H7 (cell line): ENCODE measurements at regions not wholly inside any gene's neighbourhood (a gene's known extent, or its start where the extent isn't known, plus 50 kb on each side); places are given as distances from the start of the nearest gene placed in this dataset.

Experiments used
- DNase-seq: peaks from one replicate; pipeline ENCODE4 v3.0.0; 2012
- H3K27me3 ChIP-seq: 2 replicates; pipeline ENCODE4 v1.6.0; 2011; ENCODE audit warnings: mild to moderate bottlenecking, low read length; ENCODE audit not compliant: control insufficient read depth, insufficient read depth
- H3K36me3 ChIP-seq: replicated peaks from 2 replicates; pipeline ENCODE4 v1.5.1; 2011; ENCODE audit warnings: low read length; ENCODE audit not compliant: control insufficient read depth, insufficient read depth
- H3K4me3 ChIP-seq: 2 replicates; pipeline ENCODE4 v1.5.1; 2011; ENCODE audit warnings: low read depth, mild to moderate bottlenecking, control low read depth, low read length, moderate library complexity; ENCODE audit not compliant: insufficient read depth

DNA sequence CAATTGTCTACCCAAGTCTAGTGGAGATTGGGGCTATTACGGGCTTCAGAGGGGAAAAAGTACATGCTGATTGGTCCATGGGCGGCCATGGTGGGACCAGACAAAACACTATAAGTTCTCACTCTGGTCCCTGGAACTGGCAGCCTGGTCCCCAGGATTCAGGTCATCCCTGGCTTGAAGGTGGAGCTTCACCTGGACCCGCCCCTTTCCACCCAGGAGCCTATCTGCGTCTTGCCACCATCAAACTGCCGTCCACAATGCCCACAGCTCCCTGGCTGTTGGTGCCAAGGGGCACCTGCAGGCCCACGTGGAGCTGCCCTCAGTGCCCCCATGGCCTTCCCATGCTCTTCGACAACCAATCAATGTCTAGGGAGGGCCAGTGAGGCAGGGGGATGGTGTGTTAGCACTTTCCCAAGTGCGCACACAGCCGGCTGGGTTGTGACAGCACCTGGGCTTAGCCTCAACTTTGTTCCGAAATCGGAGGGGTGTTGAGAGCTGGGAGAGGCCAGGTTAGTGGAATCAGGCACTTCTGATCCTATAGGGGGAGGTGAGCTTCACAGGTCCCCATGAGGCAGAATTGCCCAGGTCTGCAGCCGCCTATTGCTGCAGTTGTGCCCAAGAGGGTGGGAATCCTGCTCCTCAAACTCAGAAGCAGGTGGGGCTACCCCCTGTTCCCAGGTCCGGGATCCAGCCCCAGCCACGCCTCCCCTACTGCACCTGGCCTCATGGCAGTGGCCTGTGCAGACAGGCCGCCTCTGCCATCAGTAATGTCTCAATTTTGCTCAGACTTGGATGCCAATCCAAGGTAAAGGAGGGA lies 1369.4 kb upstream of the PRMT6 start:
- H3K4me3 ChIP-seq, result no peak overlapping the region
- no peaks in the 10 kb centered on the region for H3K27me3 ChIP-seq
- H3K36me3 ChIP-seq, result no peaks in the 10 kb centered on the region
- peak; percentile 1 for DNase-seq

DNA sequence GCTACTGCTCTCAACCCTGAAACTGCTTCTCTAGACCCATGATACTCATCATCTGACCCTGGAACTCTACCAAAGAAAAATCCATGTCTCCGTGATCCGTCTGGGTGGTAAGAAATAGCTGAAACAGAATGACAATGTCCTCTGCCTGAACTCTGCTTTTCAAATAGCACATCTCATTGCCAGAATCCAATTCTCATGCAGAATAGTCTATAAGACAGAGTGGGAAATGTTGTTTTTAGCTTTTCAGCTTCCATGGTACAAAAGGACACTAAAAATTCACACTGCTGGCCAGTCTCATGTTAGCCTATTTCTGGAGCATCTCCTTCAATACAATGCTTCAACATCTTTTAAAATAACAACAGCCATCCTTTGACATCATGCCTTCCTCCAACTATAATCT lies 1355.8 kb upstream of the PRMT6 start:
- Histone ChIP-seq H3K36me3 (no peaks in the 10 kb centered on the region), H3K27me3 (no peaks in the 10 kb centered on the region)
- DNase-seq, result no peak

DNA sequence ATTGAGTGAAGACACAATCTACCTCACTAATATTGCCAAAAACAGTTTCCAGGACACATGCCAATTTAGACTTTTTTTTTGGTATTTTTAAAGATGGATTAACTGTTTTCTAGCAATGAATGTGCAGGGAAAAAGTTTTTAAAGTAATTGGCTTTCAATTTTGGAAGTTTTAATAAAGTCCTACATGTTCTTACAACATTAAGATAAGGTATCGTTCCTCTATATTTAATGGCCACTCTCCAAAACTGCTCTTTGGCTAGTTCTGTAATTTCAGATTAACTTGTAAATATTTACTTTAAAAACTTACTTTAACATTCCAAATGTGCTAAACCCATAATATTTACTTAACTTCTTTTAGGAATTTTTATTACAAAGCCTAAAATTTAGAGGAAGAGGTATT lies 1332.2 kb upstream of the PRMT6 start:
- Histone ChIP-seq H3K4me3 (no peak overlapping the region), H3K27me3 (no peaks in the 10 kb centered on the region), H3K36me3 (no peaks in the 10 kb centered on the region)
- no peak for DNase-seq

More for the DNA sequence above, 1355.8 kb upstream of the PRMT6 start:
- H3K4me3 ChIP-seq, result no peak overlapping the region

- Histone ChIP-seq H3K36me3 (no peaks in the 10 kb centered on the region), H3K27me3 (no peaks in the 10 kb centered on the region), H3K4me3 (no peak overlapping the region)
- DNase-seq, result no peak
Measured at GRCh38 chr1:105730701-105731100, 1325.8 kb upstream of the PRMT6 start.

DNA sequence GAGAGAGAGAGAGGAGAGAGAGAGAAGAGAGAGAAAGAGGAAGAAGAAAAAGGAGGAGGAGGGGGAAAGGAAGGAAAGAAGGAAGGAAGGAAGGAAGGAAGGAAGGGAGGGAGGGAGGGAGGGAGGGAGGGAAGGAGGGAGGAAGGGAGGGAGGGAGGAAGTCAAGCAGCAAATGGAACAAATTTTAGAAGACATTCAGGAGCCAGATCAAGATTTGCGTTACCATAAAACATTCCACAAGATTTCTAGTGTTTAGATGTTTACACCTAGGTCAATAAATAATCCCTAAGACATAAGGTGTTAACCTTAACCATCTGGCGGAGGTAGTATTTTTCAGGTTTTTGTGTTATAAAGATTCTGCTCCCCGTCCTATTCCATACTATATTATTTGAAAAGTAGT lies 1320.1 kb upstream of the PRMT6 start:
- no peaks in the 10 kb centered on the region for H3K27me3 ChIP-seq
- H3K4me3 ChIP-seq, result no peak overlapping the region
- no peak for DNase-seq
- H3K36me3 ChIP-seq, result no peaks in the 10 kb centered on the region

- H3K4me3 ChIP-seq, result no peak overlapping the region
- H3K36me3 ChIP-seq, result no peaks in the 10 kb centered on the region
- H3K27me3 ChIP-seq, result no peaks in the 10 kb centered on the region
- DNase-seq, result no peak
Measured at GRCh38 chr1:105779727-105780126, 1276.7 kb upstream of the PRMT6 start.

GRCh38 chr1:105785021-105785420 lies 1271.5 kb upstream of the PRMT6 start:
- no peaks in the 10 kb centered on the region for H3K36me3 ChIP-seq
- no peak for DNase-seq
- H3K27me3 ChIP-seq, result no peaks in the 10 kb centered on the region
- H3K4me3 ChIP-seq, result no peak overlapping the region

DNA sequence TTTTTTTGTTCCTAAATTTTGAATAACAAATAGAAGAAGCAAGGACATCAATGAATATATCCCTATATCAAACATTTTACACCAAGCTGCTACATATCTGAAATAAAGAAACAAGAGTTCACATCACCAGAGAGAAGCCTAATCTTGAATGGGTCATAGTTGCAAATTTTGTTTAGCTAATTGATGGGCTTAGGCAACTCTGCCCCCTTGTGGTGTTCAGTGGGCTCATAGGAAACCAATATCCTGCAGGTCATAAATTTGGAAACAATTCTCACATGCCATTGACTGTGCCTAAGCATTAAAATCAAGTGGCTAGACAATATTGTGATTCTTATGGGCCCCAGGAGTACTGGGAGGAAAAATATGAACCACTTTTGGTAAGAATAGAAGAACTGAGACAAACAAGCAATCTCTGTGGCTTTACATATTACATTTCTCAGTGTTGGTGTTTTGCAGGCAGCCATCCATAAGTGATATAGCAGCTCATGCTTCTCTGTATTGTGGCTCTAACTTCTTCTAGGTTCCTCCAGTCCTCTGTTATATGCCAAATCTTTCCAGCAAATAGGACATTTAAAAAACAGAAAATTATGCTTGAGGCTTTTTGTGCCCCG lies 1262.8 kb upstream of the PRMT6 start:
- peak; percentile 42 for DNase-seq
- Histone ChIP-seq H3K4me3 (no peak overlapping the region), H3K27me3 (no peaks in the 10 kb centered on the region), H3K36me3 (no peaks in the 10 kb centered on the region)

- Histone ChIP-seq H3K36me3 (no peaks in the 10 kb centered on the region), H3K27me3 (no peaks in the 10 kb centered on the region), H3K4me3 (no peak overlapping the region)
- DNase-seq, result no peak
Measured at GRCh38 chr1:105795741-105796140, 1260.7 kb upstream of the PRMT6 start.

GRCh38 chr1:105830571-105831146 lies 1225.8 kb upstream of the PRMT6 start:
- no peak for DNase-seq
- no peaks in the 10 kb centered on the region for H3K27me3 ChIP-seq
- no peak overlapping the region for H3K4me3 ChIP-seq
- H3K36me3 ChIP-seq, result no peaks in the 10 kb centered on the region

GRCh38 chr1:105838071-105838470 lies 1218.4 kb upstream of the PRMT6 start:
- Histone ChIP-seq H3K36me3 (no peaks in the 10 kb centered on the region), H3K4me3 (no peak overlapping the region), H3K27me3 (no peaks in the 10 kb centered on the region)
- no peak for DNase-seq

DNA sequence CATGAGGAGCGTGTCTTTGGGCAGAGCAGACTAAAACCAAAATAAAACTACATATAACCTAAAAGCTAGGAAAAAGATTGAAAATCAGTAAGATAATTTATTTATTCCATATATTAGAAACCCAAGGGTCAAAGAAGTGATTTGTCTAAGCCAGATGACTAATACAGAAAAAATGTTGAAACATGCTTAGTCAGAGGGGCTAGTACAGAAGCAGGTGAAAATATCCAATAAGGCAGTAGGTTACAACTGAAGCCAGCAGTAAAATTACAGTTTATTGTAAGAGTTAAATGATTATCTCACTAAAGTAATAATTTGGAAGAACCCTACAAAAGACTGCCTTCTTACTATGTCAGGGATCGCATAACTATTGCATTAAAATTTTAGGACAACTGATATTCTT lies 1190.9 kb upstream of the PRMT6 start:
- H3K4me3 ChIP-seq, result no peak overlapping the region
- no peak for DNase-seq
- H3K27me3 ChIP-seq, result no peaks in the 10 kb centered on the region

DNA sequence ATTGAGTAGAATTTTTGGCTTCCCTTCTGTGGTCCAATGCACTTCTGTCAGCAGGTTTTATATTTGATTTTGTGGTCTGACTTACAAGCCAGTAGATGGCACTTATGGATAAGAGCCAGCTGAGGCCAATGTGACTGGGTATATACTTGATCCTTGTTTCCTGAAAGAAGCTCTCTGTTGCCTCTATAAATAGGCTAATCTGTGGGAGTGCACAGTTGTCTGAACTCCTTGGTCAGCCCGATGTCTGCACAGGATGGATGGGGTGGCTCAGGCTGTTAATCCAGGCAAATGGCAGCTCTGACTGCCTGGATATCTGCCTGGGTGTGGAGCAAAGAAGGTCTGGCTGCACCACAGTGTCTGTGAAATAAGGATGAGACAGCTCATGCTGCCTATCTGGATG lies 1183.7 kb upstream of the PRMT6 start:
- Histone ChIP-seq H3K36me3 (no peaks in the 10 kb centered on the region), H3K4me3 (no peak overlapping the region)
- no peak for DNase-seq

More for the DNA sequence above, 1190.9 kb upstream of the PRMT6 start:
- no peaks in the 10 kb centered on the region for H3K36me3 ChIP-seq

GRCh38 chr1:105874621-105875020 lies 1181.9 kb upstream of the PRMT6 start:
- no peak for DNase-seq
- no peak overlapping the region for H3K4me3 ChIP-seq
- no peaks in the 10 kb centered on the region for H3K36me3 ChIP-seq
- H3K27me3 ChIP-seq, result no peaks in the 10 kb centered on the region

More for the DNA sequence above, 1183.7 kb upstream of the PRMT6 start:
- no peaks in the 10 kb centered on the region for H3K27me3 ChIP-seq

- Histone ChIP-seq H3K27me3 (no peaks in the 10 kb centered on the region), H3K36me3 (no peaks in the 10 kb centered on the region), H3K4me3 (no peak overlapping the region)
- DNase-seq, result no peak
Measured at GRCh38 chr1:105886309-105886708, 1170.2 kb upstream of the PRMT6 start.
